ENCODE measurements at regions not wholly inside any gene's neighbourhood (a gene's known extent, or its start where the extent isn't known, plus 50 kb on each side); places are given as distances from the start of the nearest gene placed in this dataset.
"Not testable (repeated sequence)": the region's sequence is repeated elsewhere in the genome, so short reads cannot be mapped to it uniquely, and the experiment has no call there.

DNA sequence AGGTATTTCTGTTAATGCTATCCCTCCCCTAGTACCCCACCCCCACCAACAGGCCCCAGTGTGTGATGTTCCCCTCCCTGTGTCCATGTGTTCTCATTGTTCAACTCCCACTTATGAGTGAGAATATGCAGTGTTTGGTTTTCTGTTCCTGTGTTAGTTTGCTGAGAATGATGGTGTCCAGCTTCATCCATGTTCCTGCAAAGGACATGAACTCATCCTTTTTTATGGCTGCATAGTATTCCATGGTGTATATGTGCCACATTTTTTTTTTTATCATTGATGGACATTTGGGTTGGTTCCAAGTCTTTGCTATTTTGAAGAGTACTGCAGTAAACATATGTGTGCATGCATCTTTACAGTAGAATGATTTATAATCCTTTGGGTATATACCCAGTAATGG lies 430.5 kb upstream of the CD180 start:
- not testable (repeated sequence) for TF ChIP-seq POLR2A (IDR thresholded peaks at IDR 0.05)
- TF ChIP-seq, protein P1, sequence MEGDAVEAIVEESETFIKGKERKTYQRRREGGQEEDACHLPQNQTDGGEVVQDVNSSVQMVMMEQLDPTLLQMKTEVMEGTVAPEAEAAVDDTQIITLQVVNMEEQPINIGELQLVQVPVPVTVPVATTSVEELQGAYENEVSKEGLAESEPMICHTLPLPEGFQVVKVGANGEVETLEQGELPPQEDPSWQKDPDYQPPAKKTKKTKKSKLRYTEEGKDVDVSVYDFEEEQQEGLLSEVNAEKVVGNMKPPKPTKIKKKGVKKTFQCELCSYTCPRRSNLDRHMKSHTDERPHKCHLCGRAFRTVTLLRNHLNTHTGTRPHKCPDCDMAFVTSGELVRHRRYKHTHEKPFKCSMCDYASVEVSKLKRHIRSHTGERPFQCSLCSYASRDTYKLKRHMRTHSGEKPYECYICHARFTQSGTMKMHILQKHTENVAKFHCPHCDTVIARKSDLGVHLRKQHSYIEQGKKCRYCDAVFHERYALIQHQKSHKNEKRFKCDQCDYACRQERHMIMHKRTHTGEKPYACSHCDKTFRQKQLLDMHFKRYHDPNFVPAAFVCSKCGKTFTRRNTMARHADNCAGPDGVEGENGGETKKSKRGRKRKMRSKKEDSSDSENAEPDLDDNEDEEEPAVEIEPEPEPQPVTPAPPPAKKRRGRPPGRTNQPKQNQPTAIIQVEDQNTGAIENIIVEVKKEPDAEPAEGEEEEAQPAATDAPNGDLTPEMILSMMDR (IDR thresholded peaks at IDR 0.05) = not testable (repeated sequence)
